ENCODE measurements at regions not wholly inside any gene's neighbourhood (a gene's known extent, or its start where the extent isn't known, plus 50 kb on each side); places are given as distances from the start of the nearest gene placed in this dataset.

GRCh38 chr12:126481688-126482087 lies 1416.5 kb downstream of the AACS start:
- TF ChIP-seq CTCF (IDR thresholded peaks at IDR 0.05): no peak
- TF ChIP-seq POLR2A (IDR thresholded peaks at IDR 0.05): no peak
